GM12891 (cell line): ENCODE measurements at regions not wholly inside any gene's neighbourhood (a gene's known extent, or its start where the extent isn't known, plus 50 kb on each side); places are given as distances from the start of the nearest gene placed in this dataset.
"Not testable (repeated sequence)": the region's sequence is repeated elsewhere in the genome, so short reads cannot be mapped to it uniquely, and the experiment has no call there.

Experiments used
- DNase-seq: peaks from one replicate; pipeline ENCODE4 v3.0.0; 2011; ENCODE audit warnings: low spot score; ENCODE audit not compliant: insufficient read length
- FAIRE-seq: peaks from 2 replicates; lab custom pipeline; 2011; peaks lifted over from hg19 to GRCh38; lab: Jason Lieb, UNC
- PAX5 ChIP-seq: IDR thresholded peaks from 2 replicates; pipeline ENCODE4 v1.6.1; 2011; ENCODE audit warnings: low read length, moderate library complexity, mild to moderate bottlenecking; ENCODE audit not compliant: insufficient read depth, severe bottlenecking
- POLR2A ChIP-seq: IDR thresholded peaks from 2 replicates; pipeline ENCODE4 v1.6.1; 2011; ENCODE audit warnings: low read depth, low read length, control low read depth
- POLR2AphosphoS5 ChIP-seq: IDR thresholded peaks from 2 replicates; pipeline ENCODE4 v1.6.1; 2011; ENCODE audit warnings: low read depth, low read length, control low read depth
- POU2F2 ChIP-seq: IDR thresholded peaks from 2 replicates; pipeline ENCODE4 v1.6.1; 2011; ENCODE audit warnings: low read depth, mild to moderate bottlenecking, control low read depth, low read length, moderate library complexity
- SPI1 ChIP-seq: IDR thresholded peaks from 2 replicates; pipeline ENCODE4 v1.6.1; 2011; ENCODE audit warnings: low read depth, low read length, control low read depth
- TAF1 ChIP-seq: IDR thresholded peaks from 2 replicates; pipeline ENCODE4 v1.6.1; 2011; ENCODE audit warnings: low read depth, low read length, control low read depth

- TF ChIP-seq POLR2AphosphoS5: no peak
- TF ChIP-seq TAF1: no peak
- no peak for TF ChIP-seq POLR2A
- TF ChIP-seq PAX5: no peak
- no peak for TF ChIP-seq POU2F2
- no peak for TF ChIP-seq SPI1
- no peak for FAIRE-seq
Observed at GRCh38 chr9:29449306-29449705, 1876.0 kb upstream of the C9orf72 start.

GRCh38 chr9:29450343-29450875 lies 1877.1 kb upstream of the C9orf72 start:
- not testable (repeated sequence) for DNase-seq, FAIRE-seq

More at GRCh38 chr9:29449306-29449705, 1876.0 kb upstream of the C9orf72 start:
- no peak for DNase-seq

- no peak for TF ChIP-seq SPI1
- TF ChIP-seq TAF1: no peak
- TF ChIP-seq POU2F2: no peak
- no peak for TF ChIP-seq POLR2A
- TF ChIP-seq POLR2AphosphoS5: no peak
- no peak for TF ChIP-seq PAX5
- no peak for FAIRE-seq
- DNase-seq: no peak
Observed at GRCh38 chr9:29456940-29457339, 1883.7 kb upstream of the C9orf72 start.

- FAIRE-seq: no peak
- TF ChIP-seq SPI1 (no peak), POLR2A (no peak), POU2F2 (no peak), PAX5 (no peak), POLR2AphosphoS5 (no peak), TAF1 (no peak)
- no peak for DNase-seq
Observed at GRCh38 chr9:29475471-29475870, 1902.2 kb upstream of the C9orf72 start.

GRCh38 chr9:29511680-29512079 lies 1938.4 kb upstream of the C9orf72 start:
- no peak for DNase-seq
- TF ChIP-seq TAF1 (no peak), SPI1 (no peak), POLR2AphosphoS5 (no peak), POLR2A (no peak), POU2F2 (no peak), PAX5 (no peak)
- FAIRE-seq: no peak

- FAIRE-seq: no peak
- no peak for DNase-seq
- TF ChIP-seq POLR2A (no peak), SPI1 (no peak), TAF1 (no peak), PAX5 (no peak), POLR2AphosphoS5 (no peak), POU2F2 (no peak)
Observed at GRCh38 chr9:29514336-29514735, 1941.1 kb upstream of the C9orf72 start.

- DNase-seq: no peak
- no peak for FAIRE-seq
- TF ChIP-seq POLR2A: no peak
- TF ChIP-seq PAX5: no peak
- TF ChIP-seq POU2F2: no peak
- no peak for TF ChIP-seq TAF1
- TF ChIP-seq POLR2AphosphoS5: no peak
- no peak for TF ChIP-seq SPI1
Observed at GRCh38 chr9:29514862-29515261, 1941.6 kb upstream of the C9orf72 start.

- TF ChIP-seq POLR2AphosphoS5: no peak
- no peak for TF ChIP-seq PAX5
- TF ChIP-seq SPI1: no peak
- TF ChIP-seq POU2F2: no peak
- no peak for TF ChIP-seq TAF1
- no peak for TF ChIP-seq POLR2A
- DNase-seq: no peak
- FAIRE-seq: no peak
Observed at GRCh38 chr9:29548436-29548835, 1975.2 kb upstream of the C9orf72 start.

GRCh38 chr9:29555502-29555901 lies 1982.2 kb upstream of the C9orf72 start:
- DNase-seq (no peak), FAIRE-seq (no peak)
- TF ChIP-seq TAF1: no peak

GRCh38 chr9:29556317-29556716 lies 1983.0 kb upstream of the C9orf72 start:
- FAIRE-seq: no peak
- no peak for TF ChIP-seq TAF1
- TF ChIP-seq POLR2AphosphoS5: no peak
- TF ChIP-seq POU2F2: no peak
- DNase-seq: no peak

GRCh38 chr9:29556746-29557145 lies 1983.5 kb upstream of the C9orf72 start:
- no peak for TF ChIP-seq SPI1
- TF ChIP-seq POLR2A: no peak
- no peak for TF ChIP-seq POU2F2
- no peak for TF ChIP-seq PAX5
- no peak for TF ChIP-seq TAF1
- TF ChIP-seq POLR2AphosphoS5: no peak
- no peak for DNase-seq
- FAIRE-seq: no peak

GRCh38 chr9:29564564-29564963 lies 1991.3 kb upstream of the C9orf72 start:
- DNase-seq (no peak), FAIRE-seq (no peak)
- TF ChIP-seq TAF1 (no peak), POLR2AphosphoS5 (no peak), POU2F2 (no peak), POLR2A (no peak), PAX5 (no peak), SPI1 (no peak)
